Amniotic stem cell (primary cell): ENCODE measurements at regions not wholly inside any gene's neighbourhood (a gene's known extent, or its start where the extent isn't known, plus 50 kb on each side); places are given as distances from the start of the nearest gene placed in this dataset.

Experiments used
- DNase-seq: peaks from one replicate; lab custom pipeline; 2025; lab: John Stamatoyannopoulos, UW

- DNase-seq, result no peak
Measured at GRCh38 chr18:79610461-79611039, 69.1 kb upstream of the CTDP1 start.

- DNase-seq, result no peak
Measured at GRCh38 chr18:79611040-79611681, 68.4 kb upstream of the CTDP1 start.

GRCh38 chr18:79612291-79613108, 67.1 kb upstream of the CTDP1 start:
- DNase-seq, result no peak

- DNase-seq, result no peak
Measured at GRCh38 chr18:79613186-79613931, 66.2 kb upstream of the CTDP1 start.

- no peak for DNase-seq
Measured at GRCh38 chr18:79614211-79614955, 65.2 kb upstream of the CTDP1 start.

DNA sequence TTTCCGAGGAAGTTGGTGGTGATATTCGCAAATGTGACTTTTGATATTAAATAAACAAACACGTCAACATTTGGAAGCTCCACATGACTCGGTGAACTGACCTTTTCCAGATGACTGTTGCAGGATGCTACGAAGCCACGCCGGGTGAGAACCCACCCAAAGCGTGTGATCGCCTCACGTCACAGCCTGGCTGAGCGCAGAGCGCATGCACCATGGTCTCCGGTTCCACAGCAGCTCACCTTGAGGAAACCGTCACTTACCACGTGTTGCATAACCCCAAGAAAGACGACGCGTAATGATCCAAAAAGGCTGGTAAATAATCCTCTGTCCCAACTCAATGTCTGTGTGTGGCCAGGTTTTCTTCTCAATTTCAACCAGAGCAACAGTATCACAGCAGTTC, 64.5 kb upstream of the CTDP1 start:
- no peak for DNase-seq

DNA sequence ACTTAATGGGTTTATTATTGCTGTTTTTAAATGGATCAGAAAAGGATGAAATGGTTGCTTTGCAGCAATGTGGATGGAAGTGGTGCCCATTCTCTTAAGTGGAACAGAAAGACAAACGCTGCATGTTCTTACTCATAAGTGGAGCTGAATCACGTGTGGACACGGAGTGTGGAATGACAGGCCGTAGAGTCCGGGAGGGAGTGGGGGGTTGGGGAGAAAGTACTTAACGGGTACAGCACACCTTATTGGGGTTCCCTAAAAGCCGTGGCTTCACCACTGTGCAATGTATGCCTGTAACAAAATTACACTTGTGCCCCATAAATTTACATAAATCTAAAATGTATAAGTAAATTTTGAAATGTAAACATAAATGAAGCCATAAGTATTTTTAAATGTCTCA, 64.0 kb upstream of the CTDP1 start:
- no peak for DNase-seq

DNA sequence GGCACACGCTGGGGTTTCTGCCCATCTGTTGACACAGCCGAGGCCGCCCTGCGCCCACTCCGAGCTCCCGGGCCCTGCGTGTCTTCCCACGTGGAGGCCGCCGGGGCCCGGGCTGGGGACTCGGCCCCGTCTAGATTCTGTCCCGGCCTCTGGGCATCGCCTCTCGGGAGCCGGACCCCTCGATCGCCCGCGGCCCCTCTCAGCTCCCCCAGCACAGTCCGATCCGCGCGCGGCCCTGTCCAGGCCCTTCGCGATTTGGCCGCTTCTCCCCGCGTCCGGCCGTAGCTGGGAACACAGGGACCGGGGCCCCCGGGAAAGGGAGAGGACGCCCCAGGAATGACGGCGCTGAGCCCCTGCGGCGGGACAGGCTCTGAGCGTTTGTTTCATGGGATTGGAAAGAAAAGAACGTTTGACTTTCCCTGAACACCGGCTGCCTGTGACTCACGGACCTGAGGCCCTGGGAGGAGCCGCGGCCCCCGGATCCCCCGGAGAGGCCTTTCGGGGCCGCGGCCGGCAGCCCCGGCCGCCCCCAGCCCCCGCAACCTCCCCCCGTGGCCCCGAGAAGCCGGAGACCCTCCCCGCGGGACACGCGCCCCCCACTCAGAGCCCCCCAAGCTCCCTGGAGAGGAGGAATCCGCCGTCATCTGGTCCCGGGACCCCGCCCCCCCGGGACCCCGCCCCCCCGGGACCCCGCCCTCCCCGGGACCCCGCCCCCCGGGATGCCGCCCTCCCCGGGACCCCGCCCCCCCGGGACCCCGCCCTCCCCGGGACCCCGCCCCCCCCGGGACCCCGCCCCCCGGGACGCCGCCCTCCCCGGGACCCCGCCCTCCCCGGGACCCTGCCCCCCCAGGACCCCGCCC, 62.7 kb upstream of the CTDP1 start:
- DNase-seq, result no peak

DNA sequence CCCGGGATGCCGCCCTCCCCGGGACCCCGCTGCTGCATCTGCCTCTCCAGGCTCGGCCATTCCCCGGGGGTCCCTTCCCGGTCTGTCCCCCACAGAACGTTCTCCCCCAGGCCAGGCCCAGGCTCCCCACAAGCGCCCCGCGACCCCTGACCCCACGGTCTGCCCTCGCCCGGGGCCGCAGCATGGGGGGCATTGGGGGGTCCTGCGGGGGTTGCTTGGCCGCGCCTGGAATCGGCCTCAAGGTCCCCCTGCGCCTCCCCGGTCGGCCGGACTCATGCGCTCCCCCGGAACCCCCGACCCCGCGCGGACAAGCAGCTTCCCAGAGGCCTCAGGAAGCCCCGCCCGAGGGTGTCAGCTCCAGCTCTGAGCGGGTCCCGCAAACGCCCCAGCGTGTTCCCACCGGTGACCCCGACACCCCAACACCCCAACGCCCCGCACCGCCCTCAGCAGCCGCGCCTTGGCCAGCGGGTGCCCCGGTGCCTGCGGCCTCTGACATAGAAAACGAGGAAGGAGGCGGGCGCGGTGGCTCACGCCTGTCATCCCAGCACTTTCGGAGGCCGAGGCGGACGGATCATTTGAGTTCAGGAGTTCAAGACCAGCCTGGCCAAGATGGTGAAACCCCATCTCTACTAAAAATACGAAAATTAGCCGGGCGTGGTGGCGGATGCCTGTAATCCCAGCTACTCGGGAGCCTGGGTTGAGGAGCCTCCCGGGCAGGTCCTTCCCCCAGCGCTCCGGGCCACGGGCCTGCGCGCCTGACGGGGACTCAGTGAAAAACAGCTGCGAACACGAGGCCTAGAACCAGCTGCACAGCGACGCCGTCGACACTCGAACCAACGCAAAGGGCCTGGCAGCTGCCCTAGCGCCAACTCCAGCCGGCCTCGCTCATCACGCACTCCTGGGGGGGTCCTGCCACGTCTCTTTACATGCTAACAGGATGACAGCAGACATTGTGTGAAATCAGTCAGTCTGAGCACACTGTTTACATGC, 61.8 kb upstream of the CTDP1 start:
- no peak for DNase-seq

DNA sequence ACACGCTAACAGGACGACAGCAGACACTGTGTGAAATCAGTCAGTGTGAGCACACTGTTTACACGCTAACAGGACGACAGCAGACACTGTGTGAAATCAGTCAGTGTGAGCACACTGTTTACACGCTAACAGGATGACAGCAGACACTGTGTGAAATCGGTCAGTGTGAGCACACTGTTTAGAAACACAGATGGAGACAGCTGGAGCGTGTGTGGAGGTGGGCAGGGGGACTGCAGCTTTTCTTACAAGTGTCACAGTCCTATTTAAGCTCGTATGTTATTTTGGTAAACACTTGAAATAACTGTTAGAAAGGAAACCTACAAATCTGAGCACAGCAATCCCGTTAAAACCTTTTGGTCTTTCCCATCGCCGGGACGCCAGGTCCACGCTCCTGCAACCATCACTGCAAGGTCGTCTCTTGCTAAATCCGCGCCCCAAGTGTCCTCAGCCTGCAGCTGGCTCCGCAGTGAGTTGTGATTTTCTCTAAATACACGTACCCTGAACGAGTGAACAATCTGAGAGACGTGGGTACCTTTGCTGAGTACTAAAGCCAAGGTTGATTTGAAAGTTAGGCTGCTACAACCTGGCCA, 58.9 kb upstream of the CTDP1 start:
- no peak for DNase-seq

GRCh38 chr18:79621501-79621900, 58.1 kb upstream of the CTDP1 start:
- DNase-seq, result no peak

DNA sequence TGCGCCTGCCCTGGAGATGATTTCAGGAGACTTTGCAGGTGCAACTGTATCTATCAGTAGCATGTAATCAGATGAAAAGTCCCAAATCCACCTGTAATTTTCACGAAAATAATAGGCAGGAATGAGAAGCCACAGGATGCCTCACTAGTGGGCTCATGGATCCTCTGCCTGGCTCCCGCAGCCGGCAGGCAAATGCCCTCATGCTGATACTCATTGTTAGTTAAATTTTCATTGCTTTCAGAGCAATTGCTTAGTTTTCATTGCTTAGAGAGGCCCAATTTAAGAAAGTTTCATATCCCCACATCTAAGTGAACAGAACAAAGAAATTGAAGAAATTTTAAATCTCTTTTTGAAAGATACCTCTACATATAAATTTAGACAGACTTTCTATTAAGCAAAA, 57.6 kb upstream of the CTDP1 start:
- DNase-seq, result no peak

- no peak for DNase-seq
Measured at GRCh38 chr18:79624356-79625170, 55.0 kb upstream of the CTDP1 start.

DNA sequence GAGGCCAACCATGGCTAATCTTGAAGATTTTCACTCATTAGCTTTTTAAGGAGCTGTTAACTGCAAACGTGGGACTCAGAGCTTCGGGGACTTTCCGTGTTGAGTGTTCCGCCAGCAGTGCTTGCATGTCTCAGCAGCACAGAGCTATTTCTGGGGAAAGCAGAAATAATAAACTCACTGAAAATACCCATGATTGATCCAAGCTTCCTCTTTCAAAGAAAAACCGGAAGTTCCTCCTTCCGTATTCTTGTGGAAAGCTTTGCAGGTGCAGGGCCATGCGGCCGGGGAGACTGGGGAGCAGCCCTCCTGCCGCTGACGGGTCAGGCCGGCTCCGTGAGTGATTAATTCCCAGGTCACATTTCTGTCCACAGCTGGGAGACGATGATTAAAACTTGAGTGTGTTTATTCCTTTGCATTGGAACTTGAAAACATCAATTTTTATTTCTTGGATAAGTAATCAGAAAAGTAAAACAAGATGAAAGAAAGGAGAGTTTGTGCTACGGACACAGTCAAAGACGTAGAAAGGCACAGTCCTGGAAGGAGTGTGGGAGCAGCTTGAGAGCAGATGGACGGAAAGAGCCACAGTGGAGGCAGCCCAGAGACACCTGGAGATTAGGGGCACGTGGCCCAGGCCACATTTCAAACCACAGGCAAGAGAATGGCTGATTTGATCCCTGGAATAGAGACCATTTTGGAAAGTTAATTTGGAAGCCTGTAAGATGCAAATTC, 54.2 kb upstream of the CTDP1 start:
- DNase-seq, result no peak

GRCh38 chr18:79625924-79626561, 53.6 kb upstream of the CTDP1 start:
- DNase-seq, result no peak

DNA sequence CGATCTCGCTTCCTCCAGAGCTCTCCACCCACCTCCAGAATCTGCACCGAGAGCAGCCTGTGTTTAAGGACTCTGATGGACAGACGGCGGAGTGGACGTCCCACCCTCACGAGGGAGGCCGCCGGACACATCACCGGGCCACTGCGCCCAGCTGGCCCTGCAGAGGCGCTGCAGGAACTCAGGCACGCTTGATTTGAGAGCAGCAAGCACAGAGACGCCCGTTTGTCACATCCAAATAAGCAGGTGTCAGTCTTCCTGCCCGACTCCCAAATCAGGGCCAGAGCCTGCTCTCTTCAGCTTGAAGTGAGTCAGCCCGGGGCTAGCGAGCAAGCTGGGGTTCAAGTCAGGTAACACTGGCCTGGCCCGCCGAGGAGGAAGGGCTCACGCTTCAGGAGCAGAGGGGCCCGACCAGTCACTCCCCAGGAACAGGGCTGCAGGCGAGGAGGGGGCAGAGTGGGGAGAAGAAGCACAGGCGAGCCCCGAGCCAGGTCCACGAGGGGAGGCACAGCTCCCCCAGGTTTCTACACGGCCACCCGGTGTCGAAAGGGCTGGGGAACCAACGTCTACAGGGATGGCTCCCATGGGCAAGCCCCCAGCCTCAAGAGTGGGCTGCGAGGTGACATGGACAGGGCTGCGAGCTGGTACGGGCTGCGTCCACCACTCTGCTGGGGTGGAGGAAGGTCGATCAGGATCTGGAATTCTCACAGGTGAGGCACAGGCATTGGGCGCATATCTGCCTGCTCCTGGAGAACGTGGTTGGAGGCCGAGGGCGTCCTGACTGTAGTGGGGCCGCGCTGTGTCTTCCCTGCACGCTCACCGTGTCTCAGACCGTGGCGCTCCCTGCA, 52.5 kb upstream of the CTDP1 start:
- no peak for DNase-seq
